Adrenal gland (tissue), 5 donors: ENCODE measurements at regions not wholly inside any gene's neighbourhood (a gene's known extent, or its start where the extent isn't known, plus 50 kb on each side); places are given as distances from the start of the nearest gene placed in this dataset.

ENCODE experiments used
- POLR2A ChIP-seq, 2 donors: fragments of 450-650 bp; IDR thresholded peaks; one replicate each; pipeline ENCODE4 v1.6.1; 2017; ENCODE audit warnings: antibody characterized with exemption in 2 of 2, mild to moderate bottlenecking in 2 of 2, moderate library complexity in 1 of 2
- TF ChIP-seq, protein P1 (sequence below), 6 experiments: fragments of 450-650 bp in 4 of 6; fragments of 200-600 bp in 2 of 6; sonication (generic) in 1 of 6; IDR thresholded peaks; 1 replicate in 5 of 6; 2 replicates in 1 of 6; pipeline versions ENCODE4 v1.5.1 to v1.8.0; 2016 to 2021; ENCODE audit warnings: antibody characterized with exemption in 6 of 6, mild to moderate bottlenecking in 2 of 6, moderate library complexity in 1 of 6
- donor health status: DM: no; HTN: no; CAD: no.

DNA sequence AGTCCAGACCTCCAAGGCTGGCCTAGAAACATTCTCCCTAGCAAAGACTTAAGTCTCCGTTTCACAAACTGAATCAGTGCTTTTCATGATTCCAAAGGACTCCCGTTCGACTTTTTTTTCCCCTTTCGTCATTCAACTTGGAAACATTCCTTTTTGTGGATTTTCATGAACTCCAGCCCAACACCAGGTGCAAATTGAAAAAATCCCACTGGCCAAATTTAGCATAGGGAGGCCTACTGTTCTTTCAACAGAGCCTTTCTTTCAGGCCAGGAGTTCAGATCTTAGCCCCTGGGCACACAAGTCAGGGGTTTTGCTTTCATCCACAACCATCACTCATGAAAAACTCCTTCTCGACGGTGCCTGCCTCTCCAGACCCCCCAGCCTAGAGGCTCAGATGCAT, 285.3 kb downstream of the PIK3R1 start:
- TF ChIP-seq, protein P1, sequence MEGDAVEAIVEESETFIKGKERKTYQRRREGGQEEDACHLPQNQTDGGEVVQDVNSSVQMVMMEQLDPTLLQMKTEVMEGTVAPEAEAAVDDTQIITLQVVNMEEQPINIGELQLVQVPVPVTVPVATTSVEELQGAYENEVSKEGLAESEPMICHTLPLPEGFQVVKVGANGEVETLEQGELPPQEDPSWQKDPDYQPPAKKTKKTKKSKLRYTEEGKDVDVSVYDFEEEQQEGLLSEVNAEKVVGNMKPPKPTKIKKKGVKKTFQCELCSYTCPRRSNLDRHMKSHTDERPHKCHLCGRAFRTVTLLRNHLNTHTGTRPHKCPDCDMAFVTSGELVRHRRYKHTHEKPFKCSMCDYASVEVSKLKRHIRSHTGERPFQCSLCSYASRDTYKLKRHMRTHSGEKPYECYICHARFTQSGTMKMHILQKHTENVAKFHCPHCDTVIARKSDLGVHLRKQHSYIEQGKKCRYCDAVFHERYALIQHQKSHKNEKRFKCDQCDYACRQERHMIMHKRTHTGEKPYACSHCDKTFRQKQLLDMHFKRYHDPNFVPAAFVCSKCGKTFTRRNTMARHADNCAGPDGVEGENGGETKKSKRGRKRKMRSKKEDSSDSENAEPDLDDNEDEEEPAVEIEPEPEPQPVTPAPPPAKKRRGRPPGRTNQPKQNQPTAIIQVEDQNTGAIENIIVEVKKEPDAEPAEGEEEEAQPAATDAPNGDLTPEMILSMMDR (IDR thresholded peaks at IDR 0.05): no peak
- no peak for TF ChIP-seq POLR2A (IDR thresholded peaks at IDR 0.05)
